ENCODE measurements at regions not wholly inside any gene's neighbourhood (a gene's known extent, or its start where the extent isn't known, plus 50 kb on each side); places are given as distances from the start of the nearest gene placed in this dataset.
"Not testable (repeated sequence)": the region's sequence is repeated elsewhere in the genome, so short reads cannot be mapped to it uniquely, and the experiment has no call there.

DNA sequence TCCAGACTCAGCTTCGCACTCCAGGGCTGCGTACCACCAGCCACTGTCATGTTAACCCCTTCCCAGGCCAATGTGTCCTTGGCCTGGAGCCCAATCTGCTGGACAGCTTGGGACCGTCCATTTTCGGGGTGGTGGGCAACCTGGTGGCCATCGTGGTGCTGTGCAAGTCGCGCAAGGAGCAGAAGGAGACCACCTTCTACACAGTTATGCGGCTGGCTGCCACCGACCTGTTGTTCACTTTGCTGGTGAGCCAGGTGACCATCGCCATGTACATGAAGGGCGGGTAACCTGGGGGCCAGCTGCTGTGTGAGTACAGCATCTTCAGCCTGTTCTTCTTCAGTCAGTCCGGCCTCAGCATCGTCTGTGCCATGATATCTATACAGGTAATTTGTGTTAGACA lies 90.3 kb upstream of the ZNG1F start:
- in situ Hi-C loops (cut with MboI; ENCODE audit: low pct_unique_long_range_greater_than_20kb, low sequenced_read_pairs); DNase-seq: not testable (repeated sequence)

DNA sequence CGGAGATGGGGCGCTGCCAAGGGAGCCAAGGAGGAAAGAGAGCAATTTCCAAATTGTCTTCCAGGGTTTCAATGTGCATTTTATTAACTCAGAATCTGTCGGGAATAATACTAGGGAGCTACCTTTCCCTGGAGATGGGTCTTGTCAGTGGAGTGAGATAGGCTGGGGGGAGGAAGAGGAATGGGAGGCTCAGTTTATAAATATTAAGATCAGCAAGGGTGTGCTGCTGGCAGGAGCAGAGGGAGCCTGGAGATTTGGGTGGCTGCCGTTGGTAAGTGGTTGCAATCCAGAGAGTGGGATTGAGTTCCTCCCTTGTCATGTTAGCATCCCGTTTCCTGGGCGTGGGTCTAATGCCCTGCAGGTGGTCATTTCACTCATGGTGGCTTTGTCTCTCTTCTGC lies 89.9 kb upstream of the ZNG1F start:
- in situ Hi-C loops (cut with MboI; ENCODE audit: low pct_unique_long_range_greater_than_20kb, low sequenced_read_pairs); DNase-seq: not testable (repeated sequence)

- peak; percentile 89 for DNase-seq
- in situ Hi-C loops (cut with MboI; ENCODE audit: low pct_unique_long_range_greater_than_20kb, low sequenced_read_pairs) = not testable (repeated sequence)
Observed at GRCh38 chr9:41273549-41274267, 84.6 kb upstream of the ZNG1F start.

DNA sequence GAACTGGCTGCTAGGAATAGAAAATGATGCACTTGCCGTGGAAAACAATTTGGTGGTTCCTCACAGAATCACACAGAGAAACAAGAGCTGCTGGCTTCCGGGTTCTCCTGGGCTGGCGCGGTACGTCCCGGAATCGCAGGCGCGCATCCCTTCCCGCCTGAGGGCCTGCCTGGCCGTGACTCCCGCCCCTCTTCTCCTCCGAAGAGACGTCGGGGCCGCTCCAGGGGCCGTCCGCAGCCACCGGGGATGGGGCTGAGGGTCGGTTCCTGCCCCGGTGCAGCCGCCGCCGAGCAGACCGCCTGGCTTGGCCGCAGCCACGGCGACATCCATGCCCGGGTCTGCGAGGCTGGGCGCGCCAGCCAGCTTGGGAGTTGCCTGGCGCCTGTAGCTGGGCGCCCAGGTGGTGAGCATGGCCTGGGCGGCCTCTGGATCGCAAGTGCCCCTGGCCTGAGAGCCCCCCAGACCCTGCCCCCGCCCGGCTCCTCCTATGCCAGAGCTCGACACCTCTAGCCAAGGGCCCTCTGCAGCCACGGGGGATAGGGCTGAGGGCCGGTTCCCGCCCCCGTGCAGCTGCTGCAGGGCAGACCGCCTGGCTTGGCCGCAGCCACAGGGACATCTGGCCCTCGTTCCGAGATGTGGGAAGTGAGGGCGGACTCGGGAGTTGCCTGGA lies 83.9 kb upstream of the ZNG1F start:
- DNase-seq = peak; percentile 41
- in situ Hi-C loops (cut with MboI; ENCODE audit: low pct_unique_long_range_greater_than_20kb, low sequenced_read_pairs) = not testable (repeated sequence)

GRCh38 chr9:41270992-41271391 lies 81.9 kb upstream of the ZNG1F start:
- DNase-seq; in situ Hi-C loops (cut with MboI; ENCODE audit: low pct_unique_long_range_greater_than_20kb, low sequenced_read_pairs): not testable (repeated sequence)

DNA sequence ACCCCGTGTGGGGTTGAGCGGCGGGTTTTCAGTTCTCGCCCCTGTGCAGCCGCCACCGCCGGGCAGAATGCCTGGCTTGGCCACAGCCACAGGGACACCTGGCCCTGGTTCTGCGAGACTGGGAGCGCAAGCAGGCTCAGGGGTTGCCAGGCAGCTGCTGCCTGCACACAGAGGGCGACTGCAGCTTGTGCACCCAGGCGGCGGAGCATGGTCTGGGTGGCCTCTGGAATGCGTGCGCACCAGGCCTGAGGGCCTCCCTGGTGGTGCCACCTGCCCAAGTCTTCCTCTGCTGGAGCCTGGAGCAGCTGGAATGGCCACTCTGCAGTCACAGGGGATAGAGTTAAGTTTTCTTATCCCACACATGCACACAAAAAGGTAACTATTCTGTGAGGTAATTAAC lies 80.4 kb upstream of the ZNG1F start:
- in situ Hi-C loops (cut with MboI; ENCODE audit: low pct_unique_long_range_greater_than_20kb, low sequenced_read_pairs); DNase-seq: not testable (repeated sequence)

- DNase-seq; in situ Hi-C loops (cut with MboI; ENCODE audit: low pct_unique_long_range_greater_than_20kb, low sequenced_read_pairs): not testable (repeated sequence)
Observed at GRCh38 chr9:41269054-41269453, 79.9 kb upstream of the ZNG1F start.

DNA sequence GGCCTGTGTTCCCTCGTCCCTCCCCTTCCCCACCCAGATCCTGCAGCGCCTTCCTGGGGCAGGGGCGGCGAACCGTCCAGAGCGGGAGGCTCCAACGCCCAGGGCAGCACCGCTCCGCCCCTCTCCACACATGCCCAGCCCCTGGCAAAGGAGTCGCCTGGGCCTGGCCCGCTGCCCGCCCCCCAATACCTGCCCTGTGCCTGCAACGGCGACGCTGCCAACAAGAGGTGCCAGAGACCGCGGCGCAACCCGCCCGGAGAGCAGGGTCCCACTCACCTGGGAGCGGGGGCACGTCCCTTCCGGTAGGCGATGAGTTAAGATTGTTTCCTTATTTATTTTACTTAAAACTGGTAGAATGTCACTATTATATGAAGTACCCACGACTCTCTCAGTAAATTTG lies 77.5 kb upstream of the ZNG1F start:
- DNase-seq; in situ Hi-C loops (cut with MboI; ENCODE audit: low pct_unique_long_range_greater_than_20kb, low sequenced_read_pairs): not testable (repeated sequence)

DNA sequence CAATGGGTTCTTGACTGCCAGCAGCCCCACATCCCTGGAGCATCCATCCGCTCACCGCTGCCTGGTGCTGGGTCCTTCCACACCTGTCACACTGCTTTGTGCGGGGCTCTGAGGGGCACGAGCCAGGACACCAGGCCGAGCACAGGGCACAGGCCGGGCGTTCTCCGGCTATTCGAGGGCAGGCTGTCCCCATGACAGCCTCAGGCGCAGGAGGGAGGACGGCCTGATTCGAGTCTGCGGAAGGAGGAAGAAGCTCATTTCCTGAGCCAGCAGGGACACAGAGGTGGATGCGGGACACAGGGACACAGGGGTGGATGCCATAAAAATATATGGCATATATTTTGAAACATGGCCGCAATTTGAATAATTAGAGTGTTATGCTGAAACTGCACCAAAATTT lies 76.9 kb upstream of the ZNG1F start:
- DNase-seq; in situ Hi-C loops (cut with MboI; ENCODE audit: low pct_unique_long_range_greater_than_20kb, low sequenced_read_pairs): not testable (repeated sequence)

- in situ Hi-C loops (cut with MboI; ENCODE audit: low pct_unique_long_range_greater_than_20kb, low sequenced_read_pairs); DNase-seq: not testable (repeated sequence)
Observed at GRCh38 chr9:41251973-41252372, 62.9 kb upstream of the ZNG1F start.

GRCh38 chr9:41251101-41251500 lies 62.0 kb upstream of the ZNG1F start:
- in situ Hi-C loops (cut with MboI; ENCODE audit: low pct_unique_long_range_greater_than_20kb, low sequenced_read_pairs); DNase-seq: not testable (repeated sequence)

- in situ Hi-C loops (cut with MboI; ENCODE audit: low pct_unique_long_range_greater_than_20kb, low sequenced_read_pairs) = not testable (repeated sequence)
Observed at GRCh38 chr9:41246702-41247101, 57.6 kb upstream of the ZNG1F start.

More at GRCh38 chr9:41246702-41247101, 57.6 kb upstream of the ZNG1F start:
- DNase-seq = not testable (repeated sequence)

Data from KBM-7 (cell line).